ENCODE measurements at regions not wholly inside any gene's neighbourhood (a gene's known extent, or its start where the extent isn't known, plus 50 kb on each side); places are given as distances from the start of the nearest gene placed in this dataset.
A peak's percentile ranks its signal among the peaks of the same experiment; 100 is the strongest.

GRCh38 chr3:10585945-10586344 lies 80.6 kb upstream of the ATP2B2 start:
- no peak for DNase-seq

GRCh38 chr3:10594915-10595314 lies 89.5 kb upstream of the ATP2B2 start:
- DNase-seq: peak; percentile 54

GRCh38 chr3:10596746-10597448 lies 91.5 kb upstream of the ATP2B2 start:
- DNase-seq: no peak

- no peak for DNase-seq
Measured at GRCh38 chr3:10597733-10598132, 92.3 kb upstream of the ATP2B2 start.

- no peak for DNase-seq
Measured at GRCh38 chr3:10599017-10599416, 93.6 kb upstream of the ATP2B2 start.

- DNase-seq: no peak
Measured at GRCh38 chr3:10599444-10599843, 94.1 kb upstream of the ATP2B2 start.

GRCh38 chr3:10600296-10600714 lies 94.9 kb upstream of the ATP2B2 start:
- DNase-seq: no peak

GRCh38 chr3:10600726-10601125 lies 95.3 kb upstream of the ATP2B2 start:
- no peak for DNase-seq

GRCh38 chr3:10601151-10601856 lies 95.9 kb upstream of the ATP2B2 start:
- no peak for DNase-seq

GRCh38 chr3:10601857-10602230 lies 96.5 kb upstream of the ATP2B2 start:
- DNase-seq: no peak

- no peak for DNase-seq
Measured at GRCh38 chr3:10602271-10602670, 96.9 kb upstream of the ATP2B2 start.

GRCh38 chr3:10602769-10603768 lies 97.7 kb upstream of the ATP2B2 start:
- DNase-seq: no peak

GRCh38 chr3:10609134-10609533 lies 103.7 kb upstream of the ATP2B2 start:
- no peak for DNase-seq

- no peak for DNase-seq
Measured at GRCh38 chr3:10614168-10614567, 108.8 kb upstream of the ATP2B2 start.

GRCh38 chr3:10615715-10616114 lies 110.3 kb upstream of the ATP2B2 start:
- no peak for DNase-seq

- no peak for DNase-seq
Measured at GRCh38 chr3:10616321-10616720, 110.9 kb upstream of the ATP2B2 start.

GRCh38 chr3:10619989-10620832 lies 114.8 kb upstream of the ATP2B2 start:
- DNase-seq: no peak

- DNase-seq: no peak
Measured at GRCh38 chr3:10620833-10621082, 115.4 kb upstream of the ATP2B2 start.

- no peak for DNase-seq
Measured at GRCh38 chr3:10623578-10624275, 118.3 kb upstream of the ATP2B2 start.

GRCh38 chr3:10625323-10625722 lies 119.9 kb upstream of the ATP2B2 start:
- no peak for DNase-seq

GRCh38 chr3:10627884-10628572 lies 122.6 kb upstream of the ATP2B2 start:
- DNase-seq: no peak
